ENCODE measurements at regions not wholly inside any gene's neighbourhood (a gene's known extent, or its start where the extent isn't known, plus 50 kb on each side); places are given as distances from the start of the nearest gene placed in this dataset.

GRCh38 chr13:76425935-76426334 is 460.3 kb downstream of the KCTD12 start:
- DNase-seq: peak; percentile 55

- no peak for DNase-seq
Measured at GRCh38 chr13:76421011-76421410, 465.2 kb downstream of the KCTD12 start.

DNA sequence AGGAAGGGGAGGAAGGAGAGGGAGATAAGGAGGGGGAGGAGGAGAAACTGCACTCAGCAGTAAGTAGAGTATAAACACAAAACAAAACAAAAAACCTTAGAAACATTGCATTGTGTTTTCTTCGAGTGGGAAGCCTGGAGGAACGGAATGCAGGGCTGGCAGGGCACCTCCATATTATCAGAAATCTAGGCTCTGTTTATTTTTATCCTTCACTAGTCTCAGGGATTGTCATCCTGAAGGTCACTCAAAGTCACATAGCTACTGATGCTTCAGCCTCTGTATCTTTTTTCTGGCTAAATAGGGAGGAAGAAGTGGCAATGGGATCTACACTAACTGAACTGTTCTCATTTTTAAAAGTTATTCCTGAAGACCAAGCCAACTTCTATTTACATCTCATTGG is 467.8 kb downstream of the KCTD12 start:
- DNase-seq: no peak

DNA sequence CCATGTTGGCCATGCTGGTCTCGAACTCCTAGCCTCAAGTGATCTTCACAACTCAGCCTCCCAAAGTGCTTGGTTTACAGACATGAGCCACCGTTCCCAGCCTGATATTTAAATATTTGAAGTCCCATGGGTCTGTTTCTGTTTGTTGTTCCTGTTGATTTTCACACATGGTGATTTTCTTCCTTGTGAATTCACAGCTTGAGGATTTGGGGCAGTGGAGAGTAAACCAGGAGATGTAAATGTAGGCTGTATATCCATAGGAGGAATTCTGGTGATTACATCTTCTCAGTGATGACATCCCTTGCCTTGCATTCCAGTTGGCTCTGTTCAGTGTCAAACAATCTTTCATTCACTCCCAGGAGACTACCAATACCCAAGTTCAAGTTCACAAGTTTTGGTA is 471.9 kb downstream of the KCTD12 start:
- DNase-seq: no peak

- no peak for DNase-seq
Measured at GRCh38 chr13:76406243-76406642, 480.0 kb downstream of the KCTD12 start.

DNA sequence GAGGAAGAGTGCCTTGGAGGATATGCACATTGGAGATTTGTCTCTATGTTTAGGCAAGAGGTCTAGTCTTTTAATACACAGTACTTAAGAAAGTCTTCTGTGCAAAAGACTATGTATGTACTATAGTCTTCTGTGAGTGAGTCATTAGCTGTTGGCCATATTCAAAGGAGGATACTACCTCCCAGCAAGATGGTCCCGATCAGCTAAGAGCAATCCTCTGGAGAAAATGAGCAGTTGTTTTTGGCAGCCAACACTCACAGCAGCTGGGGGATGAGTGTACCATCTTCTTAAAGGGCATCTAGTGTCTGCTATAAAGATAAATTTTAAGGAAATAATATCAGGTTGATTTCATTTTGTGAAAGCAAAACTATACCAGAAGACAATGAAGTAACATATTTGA is 487.8 kb downstream of the KCTD12 start:
- DNase-seq: no peak

DNA sequence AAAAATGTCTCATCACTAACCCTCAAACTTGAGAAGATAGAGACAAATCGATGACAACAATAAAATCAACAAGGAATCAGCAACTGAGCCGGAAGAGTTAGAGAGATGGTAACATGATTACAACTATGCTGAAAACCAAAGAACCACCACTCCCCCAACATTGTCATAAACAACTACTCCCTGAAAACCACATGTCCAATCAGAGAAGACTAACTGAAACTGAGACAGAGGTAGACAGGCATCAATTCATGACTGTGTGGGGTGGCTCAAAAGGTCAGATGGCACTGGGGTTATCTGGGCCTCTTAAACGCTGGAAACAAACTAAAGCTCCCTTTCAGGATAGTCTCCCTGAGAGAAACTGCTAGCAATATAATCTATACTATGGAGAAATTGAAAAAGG is 488.8 kb downstream of the KCTD12 start:
- DNase-seq: no peak

GRCh38 chr13:76389321-76389720 is 496.9 kb downstream of the KCTD12 start:
- no peak for DNase-seq

DNA sequence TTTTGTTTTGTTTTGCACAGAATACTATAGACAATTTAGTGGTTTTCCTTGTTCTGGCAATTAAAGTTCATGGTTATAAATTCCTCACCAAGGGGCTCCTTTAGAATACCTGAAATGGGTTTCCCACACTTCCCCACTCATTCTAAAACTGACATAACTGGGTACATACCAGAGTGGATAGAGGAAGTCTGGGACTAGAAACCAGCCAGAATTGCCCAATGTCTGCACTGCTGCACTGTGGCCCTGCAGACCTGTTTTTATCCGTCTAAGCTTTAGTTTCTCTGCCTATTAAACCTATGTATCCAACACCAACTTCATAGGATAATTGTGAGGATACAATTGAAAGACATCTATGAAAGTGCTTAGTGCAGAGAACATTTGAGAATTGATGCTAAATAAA is 498.6 kb downstream of the KCTD12 start:
- DNase-seq: no peak

DNA sequence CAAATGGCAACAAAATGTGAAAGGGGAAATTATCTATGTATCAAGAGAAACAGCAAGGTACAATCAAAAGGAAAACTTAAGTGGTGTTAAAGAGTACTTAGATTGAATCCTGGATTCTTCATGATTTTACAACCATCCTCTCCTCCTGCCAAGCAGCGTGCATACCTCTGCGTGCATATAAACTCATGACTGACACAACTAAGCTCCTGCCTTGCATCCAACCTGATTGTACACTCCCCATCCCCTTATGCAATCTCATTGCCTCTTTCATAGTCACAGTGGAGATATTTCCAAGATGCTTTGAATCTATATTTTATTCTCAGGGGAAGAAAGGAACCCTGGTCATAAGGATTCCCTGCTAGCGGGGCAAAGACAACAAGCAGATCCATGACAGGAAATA is 499.9 kb downstream of the KCTD12 start:
- DNase-seq: no peak

DNA sequence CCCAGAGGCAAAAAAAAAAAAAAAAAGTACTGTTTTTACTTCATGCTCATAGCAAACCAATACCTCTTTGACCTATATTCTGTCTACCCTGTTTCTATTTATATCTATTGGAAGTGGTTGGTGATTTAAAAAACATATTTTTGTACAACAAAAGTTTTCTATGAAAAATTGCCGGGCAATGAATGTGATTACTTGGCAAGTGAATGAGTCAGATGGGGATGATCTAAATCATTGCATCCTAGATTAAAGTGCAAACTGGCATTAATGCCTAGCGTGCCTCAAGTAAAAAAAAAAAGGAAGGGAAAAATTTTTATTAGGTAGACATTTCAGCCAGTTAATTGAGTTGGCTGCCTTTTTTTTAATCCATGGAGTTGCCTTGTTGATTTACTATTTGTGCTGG is 500.6 kb downstream of the KCTD12 start:
- DNase-seq: no peak

DNA sequence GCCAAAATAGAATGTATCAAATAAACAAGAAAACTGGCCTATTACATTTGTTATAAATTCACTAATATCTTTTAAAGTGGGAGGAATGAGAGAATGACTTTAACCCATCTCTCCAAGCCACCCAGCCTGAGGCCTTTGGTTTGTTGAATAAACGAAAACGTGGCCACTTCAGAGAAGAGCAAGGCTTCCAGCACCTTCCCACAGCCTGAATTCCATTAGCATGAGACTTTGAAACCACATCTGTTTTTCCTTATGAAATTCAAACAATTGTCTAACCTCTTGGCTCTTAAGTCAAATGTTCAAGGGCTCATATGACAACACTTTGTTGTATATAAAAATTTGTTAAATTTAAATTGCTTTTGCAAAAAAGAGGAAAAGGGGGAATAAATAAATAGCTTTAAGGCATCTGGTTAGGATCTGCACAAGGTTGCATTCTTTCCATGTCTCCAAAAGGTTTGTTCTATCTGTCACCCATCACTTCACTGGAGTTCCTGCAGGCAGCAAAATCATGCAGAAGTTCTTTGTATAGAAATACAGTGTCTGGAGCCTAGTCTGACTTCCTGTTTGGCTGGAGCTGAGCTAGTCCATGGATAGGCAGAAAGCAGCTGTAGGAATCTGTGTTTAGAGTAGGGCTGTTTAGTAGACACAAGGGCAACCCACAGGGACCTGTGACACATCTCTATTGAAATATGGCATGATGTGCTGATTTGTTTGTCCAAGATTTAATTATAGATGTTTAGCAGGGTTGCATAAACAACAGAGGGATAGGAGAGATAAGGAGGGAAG is 502.3 kb downstream of the KCTD12 start:
- DNase-seq: peak; percentile 80

- DNase-seq: no peak
Measured at GRCh38 chr13:76380446-76381065, 505.6 kb downstream of the KCTD12 start.

- no peak for DNase-seq
Measured at GRCh38 chr13:76379341-76380105, 506.7 kb downstream of the KCTD12 start.

GRCh38 chr13:76378767-76379166 is 507.4 kb downstream of the KCTD12 start:
- DNase-seq: no peak

- no peak for DNase-seq
Measured at GRCh38 chr13:76363682-76364289, 522.4 kb downstream of the KCTD12 start.

GRCh38 chr13:76361868-76362267 is 524.3 kb downstream of the KCTD12 start:
- DNase-seq: no peak

GRCh38 chr13:76351541-76352229 is 534.5 kb downstream of the KCTD12 start:
- DNase-seq: no peak

DNA sequence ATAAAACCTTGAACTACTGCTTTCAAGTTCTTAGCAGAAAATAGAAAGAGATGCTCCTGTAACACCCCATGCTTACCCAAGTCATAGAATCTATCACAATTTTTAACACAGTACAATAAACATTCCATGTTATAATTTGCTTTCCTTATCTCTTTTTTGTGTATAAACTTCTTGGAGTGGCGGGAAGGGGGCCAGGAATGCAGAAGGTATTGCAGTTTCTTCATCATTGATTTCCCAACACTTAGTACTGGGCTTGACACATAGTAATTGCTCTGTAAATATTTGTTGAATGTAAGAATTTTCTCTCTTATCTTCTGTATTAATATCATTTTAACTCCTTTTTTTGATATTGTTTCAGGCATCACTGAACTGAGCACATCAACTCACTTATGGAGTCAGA is 535.8 kb downstream of the KCTD12 start:
- DNase-seq: no peak

DNA sequence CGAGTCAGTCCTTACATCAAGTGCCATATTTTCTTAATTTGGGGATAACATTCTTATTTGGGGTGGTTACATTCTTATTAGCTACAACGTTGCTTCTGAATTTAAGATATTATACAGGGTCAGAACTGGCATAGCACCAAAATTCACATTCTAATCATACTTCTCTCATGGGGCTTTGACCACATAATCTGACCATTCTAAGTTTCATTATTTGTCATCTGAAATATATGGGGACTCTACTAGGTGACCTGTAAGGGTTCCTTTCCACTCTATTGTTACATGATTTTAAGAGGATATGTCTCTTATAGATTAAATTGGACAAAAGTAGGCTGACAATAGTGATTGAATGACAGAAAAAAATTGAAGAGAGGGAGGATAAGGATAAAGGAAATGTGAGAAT is 536.5 kb downstream of the KCTD12 start:
- no peak for DNase-seq

DNA sequence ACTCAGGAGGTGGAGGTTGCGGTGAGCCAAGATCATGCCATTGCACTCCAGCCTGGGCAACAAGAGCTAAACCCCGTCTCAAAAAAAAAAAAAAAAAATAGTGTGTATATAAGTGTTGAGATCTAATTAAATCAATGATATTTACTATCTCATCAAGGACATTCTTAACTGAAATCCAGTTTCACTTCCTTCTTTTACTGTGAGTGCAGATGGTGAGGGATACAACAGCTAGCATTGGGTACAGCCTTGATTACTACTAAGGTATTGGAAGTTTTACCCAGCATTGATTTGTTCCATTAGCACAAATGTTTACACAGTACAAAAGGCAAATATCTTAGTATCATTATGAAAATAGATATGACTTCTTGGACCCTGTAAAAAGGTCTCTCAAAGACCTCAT is 546.6 kb downstream of the KCTD12 start:
- DNase-seq: no peak

DNA sequence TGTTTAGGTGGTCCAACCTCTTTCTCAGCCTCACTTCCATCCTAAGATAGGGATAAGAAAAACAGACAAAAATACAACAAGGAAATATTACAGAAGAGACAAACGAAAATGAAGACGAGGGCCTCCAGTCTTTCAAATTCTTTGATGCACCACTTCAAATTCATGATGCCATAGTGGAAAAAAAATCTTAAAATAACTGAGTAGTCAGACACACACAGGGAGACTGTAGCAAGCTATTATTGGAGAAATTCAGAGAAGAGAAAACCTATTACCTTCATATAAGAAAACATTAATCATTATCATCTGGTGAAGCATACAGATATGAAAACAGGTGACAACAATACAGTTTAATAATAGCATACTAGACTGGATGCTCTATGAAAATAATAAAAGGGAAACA is 548.2 kb downstream of the KCTD12 start:
- no peak for DNase-seq
